ENCODE measurements at regions not wholly inside any gene's neighbourhood (a gene's known extent, or its start where the extent isn't known, plus 50 kb on each side); places are given as distances from the start of the nearest gene placed in this dataset.
A peak's percentile ranks its signal among the peaks of the same experiment; 100 is the strongest.

DNA sequence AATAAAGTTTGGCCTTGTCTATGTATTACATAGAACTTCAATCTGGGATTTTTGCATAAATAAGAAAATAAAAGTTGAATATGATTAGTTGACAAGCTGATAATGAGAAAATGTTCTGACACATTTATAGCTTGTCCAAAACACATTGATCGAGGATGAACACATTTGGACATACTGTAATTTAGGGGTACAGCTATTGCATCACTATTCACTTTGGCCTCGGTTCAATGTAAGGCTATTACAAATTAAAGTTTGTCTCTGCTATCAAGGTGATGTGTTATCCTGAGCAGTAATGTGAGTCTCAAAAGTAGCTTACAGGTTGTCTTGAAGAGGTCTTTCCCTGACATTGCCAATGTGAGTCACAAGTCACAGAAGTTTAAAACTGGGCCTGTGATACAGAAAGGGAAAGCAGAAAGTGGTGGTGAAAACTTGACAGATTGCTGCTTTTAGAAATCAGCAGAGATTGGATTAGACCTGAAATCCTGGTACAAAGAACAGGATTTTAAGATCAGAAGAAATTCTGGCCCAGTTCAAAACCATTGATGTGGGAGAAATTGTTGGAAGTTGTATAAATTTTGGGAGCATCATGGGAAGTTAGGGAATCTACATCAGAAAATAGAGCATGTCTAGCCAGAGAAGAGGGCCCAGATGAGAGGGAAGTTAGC is 674.1 kb downstream of the NYAP2 start:
- no peak overlapping the region for H3K4me3 ChIP-seq (ENCODE audit: low read length)
- H3K9me3 ChIP-seq (ENCODE audit: control insufficient read depth, low read depth, low read length): no peaks in the 10 kb centered on the region
- H3K36me3 ChIP-seq (ENCODE audit: control insufficient read depth, low read depth, low read length): no peaks in the 10 kb centered on the region
- no peaks in the 10 kb centered on the region for H3K27me3 ChIP-seq (ENCODE audit: control insufficient read depth, insufficient read depth, low read length)
- H3K27ac ChIP-seq (ENCODE audit: low read length): no peak overlapping the region
- no peak overlapping the region for H3K9ac ChIP-seq (ENCODE audit: low read length)
- H3K4me1 ChIP-seq (ENCODE audit: control insufficient read depth, low read depth, low read length): no peaks in the 10 kb centered on the region

DNA sequence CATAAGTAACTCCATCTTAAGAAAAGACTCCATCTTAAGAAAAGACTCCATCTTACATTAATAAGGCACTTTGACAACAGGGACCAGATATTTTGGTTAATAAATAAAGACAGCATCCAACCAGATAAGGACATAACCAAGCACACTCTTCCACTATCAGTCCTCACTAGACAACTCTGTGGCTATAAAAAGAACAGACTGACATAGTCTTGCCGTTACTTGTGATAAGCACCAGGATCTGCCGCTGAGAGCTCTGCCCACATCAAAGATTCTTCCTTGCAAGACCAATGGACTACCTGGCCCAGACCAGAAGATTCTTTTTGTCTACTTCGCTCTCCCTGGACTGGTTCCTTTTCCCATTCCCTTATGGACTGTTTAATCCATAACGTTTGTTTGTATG is 667.4 kb downstream of the NYAP2 start:
- H3K27me3 ChIP-seq (ENCODE audit: control insufficient read depth, insufficient read depth, low read length): no peaks in the 10 kb centered on the region
- no peak overlapping the region for H3K27ac ChIP-seq (ENCODE audit: low read length)
- H3K9ac ChIP-seq (ENCODE audit: low read length): no peak overlapping the region

DNA sequence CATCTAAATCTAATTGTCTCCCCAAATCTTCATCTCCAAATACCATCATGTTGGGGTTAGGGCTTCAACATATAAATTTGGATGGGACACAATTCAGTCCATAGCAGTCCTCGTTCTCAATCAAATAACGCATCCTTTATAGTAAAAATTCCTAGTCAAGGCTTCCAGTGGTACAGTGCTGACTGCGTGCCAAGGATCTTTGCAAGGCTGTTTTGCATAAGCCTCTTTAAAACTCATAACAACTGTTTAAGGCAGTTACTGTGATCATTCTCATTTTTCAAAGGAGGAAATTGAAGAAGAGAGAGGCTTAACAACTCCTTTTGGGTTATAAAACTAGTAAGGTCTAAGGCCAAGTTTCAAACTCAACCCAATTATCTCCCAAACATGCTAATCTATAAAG is 666.9 kb downstream of the NYAP2 start:
- Histone ChIP-seq H3K27ac (ENCODE audit: low read length) (no peak overlapping the region), H3K27me3 (ENCODE audit: control insufficient read depth, insufficient read depth, low read length) (no peaks in the 10 kb centered on the region), H3K36me3 (ENCODE audit: control insufficient read depth, low read depth, low read length) (no peaks in the 10 kb centered on the region), H3K9me3 (ENCODE audit: control insufficient read depth, low read depth, low read length) (no peaks in the 10 kb centered on the region), H3K4me1 (ENCODE audit: control insufficient read depth, low read depth, low read length) (no peaks in the 10 kb centered on the region), H3K4me3 (ENCODE audit: low read length) (no peak overlapping the region), H3K9ac (ENCODE audit: low read length) (no peak overlapping the region)

More for the DNA sequence above, 667.4 kb downstream of the NYAP2 start:
- Histone ChIP-seq H3K4me1 (ENCODE audit: control insufficient read depth, low read depth, low read length) (no peaks in the 10 kb centered on the region), H3K4me3 (ENCODE audit: low read length) (no peak overlapping the region), H3K36me3 (ENCODE audit: control insufficient read depth, low read depth, low read length) (no peaks in the 10 kb centered on the region), H3K9me3 (ENCODE audit: control insufficient read depth, low read depth, low read length) (no peaks in the 10 kb centered on the region)

DNA sequence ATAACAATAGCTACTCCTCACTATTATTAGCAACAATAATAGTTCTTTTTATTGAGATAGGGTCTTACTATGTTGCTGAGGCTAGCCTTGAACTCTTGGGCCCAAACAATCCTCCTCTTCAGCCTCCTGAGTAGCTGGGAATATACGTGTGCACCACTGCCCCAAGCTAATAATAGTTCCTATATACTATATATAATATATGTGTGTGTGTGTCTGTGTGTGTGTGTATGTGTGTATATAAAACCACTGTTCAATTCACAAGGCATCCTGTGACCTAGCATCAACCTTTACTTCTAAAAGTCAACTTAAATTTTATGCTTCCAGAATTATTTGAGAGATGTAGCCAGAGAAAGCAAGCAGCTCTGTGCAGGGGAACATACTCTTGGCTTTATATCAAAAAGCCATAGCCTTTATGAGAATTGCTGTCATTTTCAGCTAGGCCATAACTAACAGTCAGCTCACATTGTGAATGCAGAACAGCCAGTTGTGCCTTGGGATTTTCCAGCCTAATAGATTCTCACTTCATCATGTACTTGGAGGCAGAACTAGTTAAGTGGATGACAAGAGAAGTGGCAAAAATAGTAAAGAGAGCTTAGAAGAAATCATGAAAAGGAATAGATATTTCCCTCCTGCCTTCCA is 665.5 kb downstream of the NYAP2 start:
- Histone ChIP-seq H3K27me3 (ENCODE audit: control insufficient read depth, insufficient read depth, low read length) (no peaks in the 10 kb centered on the region), H3K9ac (ENCODE audit: low read length) (no peak overlapping the region), H3K36me3 (ENCODE audit: control insufficient read depth, low read depth, low read length) (no peaks in the 10 kb centered on the region), H3K9me3 (ENCODE audit: control insufficient read depth, low read depth, low read length) (no peaks in the 10 kb centered on the region), H3K4me1 (ENCODE audit: control insufficient read depth, low read depth, low read length) (no peaks in the 10 kb centered on the region), H3K27ac (ENCODE audit: low read length) (no peak overlapping the region), H3K4me3 (ENCODE audit: low read length) (no peak overlapping the region)

DNA sequence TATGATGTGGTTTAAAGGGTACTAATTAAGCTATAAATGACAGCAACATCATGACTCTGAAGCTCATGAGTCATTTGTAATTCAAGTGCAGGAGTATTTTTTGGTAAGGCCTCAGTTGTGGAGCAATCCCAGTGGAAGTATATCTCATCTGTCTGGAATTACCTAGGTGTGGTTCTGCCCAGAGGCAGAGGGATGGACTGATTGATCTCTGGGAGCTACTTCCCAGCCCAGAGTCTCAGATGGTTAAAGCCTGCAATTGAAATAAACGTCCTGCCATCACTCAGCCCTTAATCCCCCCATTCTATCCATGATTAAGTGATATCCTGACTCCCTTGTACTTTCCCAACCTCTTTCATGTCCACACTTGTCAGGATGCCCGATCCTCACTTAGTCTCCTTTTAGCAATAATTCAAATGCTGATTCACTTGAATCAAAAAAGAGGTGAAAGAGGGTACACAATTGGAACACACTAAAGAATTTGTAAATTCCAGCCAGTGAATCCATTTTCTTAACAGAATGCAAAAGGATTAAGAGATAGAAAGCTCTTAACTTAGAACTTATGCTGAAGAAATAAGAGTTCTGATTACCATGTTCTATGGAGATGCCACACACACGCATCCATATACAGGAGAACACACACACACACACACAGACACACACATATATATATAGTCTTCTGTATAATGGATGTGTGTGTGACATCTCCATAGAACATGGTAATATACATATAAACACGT is 664.4 kb downstream of the NYAP2 start:
- H3K36me3 ChIP-seq (ENCODE audit: control insufficient read depth, low read depth, low read length): no peaks in the 10 kb centered on the region
- no peak overlapping the region for H3K9ac ChIP-seq (ENCODE audit: low read length)
- H3K4me1 ChIP-seq (ENCODE audit: control insufficient read depth, low read depth, low read length): no peaks in the 10 kb centered on the region
- no peaks in the 10 kb centered on the region for H3K9me3 ChIP-seq (ENCODE audit: control insufficient read depth, low read depth, low read length)
- no peaks in the 10 kb centered on the region for H3K27me3 ChIP-seq (ENCODE audit: control insufficient read depth, insufficient read depth, low read length)
- no peak overlapping the region for H3K27ac ChIP-seq (ENCODE audit: low read length)
- no peak overlapping the region for H3K4me3 ChIP-seq (ENCODE audit: low read length)

- Histone ChIP-seq H3K36me3 (ENCODE audit: control insufficient read depth, low read depth, low read length) (no peaks in the 10 kb centered on the region), H3K9me3 (ENCODE audit: control insufficient read depth, low read depth, low read length) (no peaks in the 10 kb centered on the region), H3K27me3 (ENCODE audit: control insufficient read depth, insufficient read depth, low read length) (no peaks in the 10 kb centered on the region), H3K4me1 (ENCODE audit: control insufficient read depth, low read depth, low read length) (no peaks in the 10 kb centered on the region), H3K4me3 (ENCODE audit: low read length) (no peak overlapping the region), H3K9ac (ENCODE audit: low read length) (no peak overlapping the region), H3K27ac (ENCODE audit: low read length) (no peak overlapping the region)
These were observed 660.6 kb downstream of the NYAP2 start for GRCh38 chr2:226059961-226060627.

GRCh38 chr2:226057914-226058313 is 658.4 kb downstream of the NYAP2 start:
- Histone ChIP-seq H3K27me3 (ENCODE audit: control insufficient read depth, insufficient read depth, low read length) (no peaks in the 10 kb centered on the region), H3K4me1 (ENCODE audit: control insufficient read depth, low read depth, low read length) (no peaks in the 10 kb centered on the region), H3K36me3 (ENCODE audit: control insufficient read depth, low read depth, low read length) (no peaks in the 10 kb centered on the region), H3K27ac (ENCODE audit: low read length) (no peak overlapping the region), H3K9me3 (ENCODE audit: control insufficient read depth, low read depth, low read length) (no peaks in the 10 kb centered on the region), H3K4me3 (ENCODE audit: low read length) (no peak overlapping the region), H3K9ac (ENCODE audit: low read length) (no peak overlapping the region)

- Histone ChIP-seq H3K4me1 (ENCODE audit: control insufficient read depth, low read depth, low read length) (no peaks in the 10 kb centered on the region), H3K9me3 (ENCODE audit: control insufficient read depth, low read depth, low read length) (no peaks in the 10 kb centered on the region), H3K4me3 (ENCODE audit: low read length) (no peak overlapping the region), H3K36me3 (ENCODE audit: control insufficient read depth, low read depth, low read length) (no peaks in the 10 kb centered on the region), H3K9ac (ENCODE audit: low read length) (no peak overlapping the region), H3K27ac (ENCODE audit: low read length) (no peak overlapping the region), H3K27me3 (ENCODE audit: control insufficient read depth, insufficient read depth, low read length) (no peaks in the 10 kb centered on the region)
These were observed 657.9 kb downstream of the NYAP2 start for GRCh38 chr2:226057365-226057764.

DNA sequence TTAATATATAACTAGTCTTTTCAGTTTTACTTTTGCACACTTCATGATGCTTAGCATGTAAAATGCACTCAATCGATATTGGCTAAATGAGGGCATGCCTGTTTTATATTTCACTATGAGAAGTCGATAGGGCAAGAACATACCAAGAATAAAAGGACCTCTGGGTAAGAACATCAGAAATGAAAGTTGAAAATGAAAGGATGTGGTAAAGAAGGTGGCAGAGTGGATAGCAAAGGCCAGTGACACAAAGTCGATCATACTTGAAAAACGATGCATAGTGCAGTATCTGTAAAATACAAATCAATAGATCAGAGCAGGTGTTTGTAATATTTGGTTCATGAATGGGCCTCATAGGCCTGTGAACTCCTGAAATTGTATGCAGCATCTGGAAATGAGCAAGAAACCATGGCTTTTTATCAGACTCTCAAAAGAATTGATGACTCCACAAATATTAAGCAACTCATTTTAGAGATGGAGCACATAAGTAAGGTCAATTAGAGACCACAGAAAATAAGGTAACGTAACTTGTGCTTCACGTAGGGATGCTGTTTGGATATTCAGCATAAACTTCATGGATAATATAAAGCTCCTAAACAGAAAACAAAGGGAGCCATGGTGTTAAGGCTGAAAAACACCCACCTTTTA is 653.4 kb downstream of the NYAP2 start:
- Histone ChIP-seq H3K27ac (ENCODE audit: low read length) (no peak overlapping the region), H3K9me3 (ENCODE audit: control insufficient read depth, low read depth, low read length) (no peaks in the 10 kb centered on the region), H3K36me3 (ENCODE audit: control insufficient read depth, low read depth, low read length) (no peaks in the 10 kb centered on the region), H3K4me3 (ENCODE audit: low read length) (no peak overlapping the region), H3K27me3 (ENCODE audit: control insufficient read depth, insufficient read depth, low read length) (no peaks in the 10 kb centered on the region), H3K9ac (ENCODE audit: low read length) (no peak overlapping the region), H3K4me1 (ENCODE audit: control insufficient read depth, low read depth, low read length) (peaks cover 3% of the 10 kb centered on the region)

- Histone ChIP-seq H3K27me3 (ENCODE audit: control insufficient read depth, insufficient read depth, low read length) (no peaks in the 10 kb centered on the region), H3K9ac (ENCODE audit: low read length) (no peak overlapping the region), H3K4me1 (ENCODE audit: control insufficient read depth, low read depth, low read length) (peaks cover 3% of the 10 kb centered on the region), H3K4me3 (ENCODE audit: low read length) (no peak overlapping the region), H3K36me3 (ENCODE audit: control insufficient read depth, low read depth, low read length) (no peaks in the 10 kb centered on the region), H3K9me3 (ENCODE audit: control insufficient read depth, low read depth, low read length) (no peaks in the 10 kb centered on the region), H3K27ac (ENCODE audit: low read length) (no peak overlapping the region)
These were observed 651.3 kb downstream of the NYAP2 start for GRCh38 chr2:226050822-226051221.

- Histone ChIP-seq H3K4me3 (ENCODE audit: low read length) (no peak overlapping the region), H3K36me3 (ENCODE audit: control insufficient read depth, low read depth, low read length) (no peaks in the 10 kb centered on the region), H3K9ac (ENCODE audit: low read length) (peak overlapping the region; percentile 25), H3K4me1 (ENCODE audit: control insufficient read depth, low read depth, low read length) (peaks cover 3% of the 10 kb centered on the region), H3K27ac (ENCODE audit: low read length) (no peak overlapping the region), H3K9me3 (ENCODE audit: control insufficient read depth, low read depth, low read length) (no peaks in the 10 kb centered on the region), H3K27me3 (ENCODE audit: control insufficient read depth, insufficient read depth, low read length) (no peaks in the 10 kb centered on the region)
These were observed 649.1 kb downstream of the NYAP2 start for GRCh38 chr2:226048611-226049010.
